H1 (cell line): ENCODE measurements at regions not wholly inside any gene's neighbourhood (a gene's known extent, or its start where the extent isn't known, plus 50 kb on each side); places are given as distances from the start of the nearest gene placed in this dataset.

Experiments
- BCL11A ChIP-seq, 2 experiments: IDR thresholded peaks; one replicate each; pipeline ENCODE4 v1.6.1; 2011; ENCODE audit warnings: low read depth in 2 of 2, low read length in 2 of 2, mild to moderate bottlenecking in 2 of 2
- CTBP2 ChIP-seq: IDR thresholded peaks from 2 replicates; pipeline ENCODE4 v1.7.0; 2011; ENCODE audit warnings: borderline replicate concordance, mild to moderate bottlenecking, moderate library complexity, mixed read lengths, low read length; ENCODE audit not compliant: insufficient read depth, insufficient read length
- NANOG ChIP-seq: IDR thresholded peaks from 2 replicates; pipeline ENCODE4 v1.6.1; 2011; ENCODE audit warnings: low read length, low read depth, mild to moderate bottlenecking, inconsistent platforms; ENCODE audit not compliant: insufficient read depth, poor library complexity, severe bottlenecking
- RAD21 ChIP-seq, 2 experiments: IDR thresholded peaks in 1 of 2; conservative IDR thresholded peaks in 1 of 2; 2 replicates each; pipeline ENCODE4 v1.6.1; 2011; ENCODE audit warnings: low read depth in 2 of 2, low read length in 2 of 2, improper control_type of control experiment in 1 of 2, inconsistent platforms in 1 of 2, mild to moderate bottlenecking in 1 of 2, moderate library complexity in 1 of 2
- TAF7 ChIP-seq: optimal IDR thresholded peaks from 2 replicates; pipeline ENCODE3; 2011; ENCODE audit warnings: low read depth, mild to moderate bottlenecking, inconsistent platforms, low read length, moderate library complexity, borderline replicate concordance
- TF ChIP-seq, protein P1 (sequence below): fragments of 300-600 bp; sonication (generic); IDR thresholded peaks from 2 replicates; pipeline ENCODE4 v1.7.1; 2012; ENCODE audit warnings: low read length, moderate library complexity, mild to moderate bottlenecking, inconsistent platforms; ENCODE audit not compliant: insufficient replicate concordance
- TF ChIP-seq, protein P2 (sequence below), 3 experiments: IDR thresholded peaks; 1 replicate in 2 of 3; 2 replicates in 1 of 3; pipeline versions ENCODE4 v1.5.1 to v1.6.1; 2011; ENCODE audit warnings: low read length in 3 of 3, mild to moderate bottlenecking in 3 of 3, inconsistent platforms in 2 of 3, low read depth in 1 of 3, moderate library complexity in 1 of 3; ENCODE audit not compliant: insufficient read depth in 1 of 3; ENCODE audit errors: control extremely low read depth in 1 of 3

DNA sequence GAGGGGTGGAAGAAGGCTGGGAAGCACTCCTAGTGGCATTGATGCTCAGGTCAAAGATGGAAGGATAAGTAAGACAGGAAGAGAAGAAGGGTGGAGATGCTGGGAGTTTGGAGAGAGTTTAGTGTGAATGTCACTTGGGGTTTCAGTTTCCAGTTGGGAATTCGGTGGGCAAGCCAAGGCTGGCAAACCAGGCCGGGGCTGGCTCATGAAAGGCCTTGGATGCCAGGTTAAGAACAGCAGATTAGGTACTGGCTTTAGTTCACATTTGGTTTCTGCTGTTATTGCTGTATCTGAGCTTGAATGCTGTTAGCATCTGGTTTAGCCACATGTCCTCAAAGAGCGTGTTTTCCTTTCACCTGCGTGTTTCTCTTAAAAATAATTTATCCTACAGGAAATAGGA is 69.6 kb downstream of the BLID start (continued):
- TF ChIP-seq, protein P1, sequence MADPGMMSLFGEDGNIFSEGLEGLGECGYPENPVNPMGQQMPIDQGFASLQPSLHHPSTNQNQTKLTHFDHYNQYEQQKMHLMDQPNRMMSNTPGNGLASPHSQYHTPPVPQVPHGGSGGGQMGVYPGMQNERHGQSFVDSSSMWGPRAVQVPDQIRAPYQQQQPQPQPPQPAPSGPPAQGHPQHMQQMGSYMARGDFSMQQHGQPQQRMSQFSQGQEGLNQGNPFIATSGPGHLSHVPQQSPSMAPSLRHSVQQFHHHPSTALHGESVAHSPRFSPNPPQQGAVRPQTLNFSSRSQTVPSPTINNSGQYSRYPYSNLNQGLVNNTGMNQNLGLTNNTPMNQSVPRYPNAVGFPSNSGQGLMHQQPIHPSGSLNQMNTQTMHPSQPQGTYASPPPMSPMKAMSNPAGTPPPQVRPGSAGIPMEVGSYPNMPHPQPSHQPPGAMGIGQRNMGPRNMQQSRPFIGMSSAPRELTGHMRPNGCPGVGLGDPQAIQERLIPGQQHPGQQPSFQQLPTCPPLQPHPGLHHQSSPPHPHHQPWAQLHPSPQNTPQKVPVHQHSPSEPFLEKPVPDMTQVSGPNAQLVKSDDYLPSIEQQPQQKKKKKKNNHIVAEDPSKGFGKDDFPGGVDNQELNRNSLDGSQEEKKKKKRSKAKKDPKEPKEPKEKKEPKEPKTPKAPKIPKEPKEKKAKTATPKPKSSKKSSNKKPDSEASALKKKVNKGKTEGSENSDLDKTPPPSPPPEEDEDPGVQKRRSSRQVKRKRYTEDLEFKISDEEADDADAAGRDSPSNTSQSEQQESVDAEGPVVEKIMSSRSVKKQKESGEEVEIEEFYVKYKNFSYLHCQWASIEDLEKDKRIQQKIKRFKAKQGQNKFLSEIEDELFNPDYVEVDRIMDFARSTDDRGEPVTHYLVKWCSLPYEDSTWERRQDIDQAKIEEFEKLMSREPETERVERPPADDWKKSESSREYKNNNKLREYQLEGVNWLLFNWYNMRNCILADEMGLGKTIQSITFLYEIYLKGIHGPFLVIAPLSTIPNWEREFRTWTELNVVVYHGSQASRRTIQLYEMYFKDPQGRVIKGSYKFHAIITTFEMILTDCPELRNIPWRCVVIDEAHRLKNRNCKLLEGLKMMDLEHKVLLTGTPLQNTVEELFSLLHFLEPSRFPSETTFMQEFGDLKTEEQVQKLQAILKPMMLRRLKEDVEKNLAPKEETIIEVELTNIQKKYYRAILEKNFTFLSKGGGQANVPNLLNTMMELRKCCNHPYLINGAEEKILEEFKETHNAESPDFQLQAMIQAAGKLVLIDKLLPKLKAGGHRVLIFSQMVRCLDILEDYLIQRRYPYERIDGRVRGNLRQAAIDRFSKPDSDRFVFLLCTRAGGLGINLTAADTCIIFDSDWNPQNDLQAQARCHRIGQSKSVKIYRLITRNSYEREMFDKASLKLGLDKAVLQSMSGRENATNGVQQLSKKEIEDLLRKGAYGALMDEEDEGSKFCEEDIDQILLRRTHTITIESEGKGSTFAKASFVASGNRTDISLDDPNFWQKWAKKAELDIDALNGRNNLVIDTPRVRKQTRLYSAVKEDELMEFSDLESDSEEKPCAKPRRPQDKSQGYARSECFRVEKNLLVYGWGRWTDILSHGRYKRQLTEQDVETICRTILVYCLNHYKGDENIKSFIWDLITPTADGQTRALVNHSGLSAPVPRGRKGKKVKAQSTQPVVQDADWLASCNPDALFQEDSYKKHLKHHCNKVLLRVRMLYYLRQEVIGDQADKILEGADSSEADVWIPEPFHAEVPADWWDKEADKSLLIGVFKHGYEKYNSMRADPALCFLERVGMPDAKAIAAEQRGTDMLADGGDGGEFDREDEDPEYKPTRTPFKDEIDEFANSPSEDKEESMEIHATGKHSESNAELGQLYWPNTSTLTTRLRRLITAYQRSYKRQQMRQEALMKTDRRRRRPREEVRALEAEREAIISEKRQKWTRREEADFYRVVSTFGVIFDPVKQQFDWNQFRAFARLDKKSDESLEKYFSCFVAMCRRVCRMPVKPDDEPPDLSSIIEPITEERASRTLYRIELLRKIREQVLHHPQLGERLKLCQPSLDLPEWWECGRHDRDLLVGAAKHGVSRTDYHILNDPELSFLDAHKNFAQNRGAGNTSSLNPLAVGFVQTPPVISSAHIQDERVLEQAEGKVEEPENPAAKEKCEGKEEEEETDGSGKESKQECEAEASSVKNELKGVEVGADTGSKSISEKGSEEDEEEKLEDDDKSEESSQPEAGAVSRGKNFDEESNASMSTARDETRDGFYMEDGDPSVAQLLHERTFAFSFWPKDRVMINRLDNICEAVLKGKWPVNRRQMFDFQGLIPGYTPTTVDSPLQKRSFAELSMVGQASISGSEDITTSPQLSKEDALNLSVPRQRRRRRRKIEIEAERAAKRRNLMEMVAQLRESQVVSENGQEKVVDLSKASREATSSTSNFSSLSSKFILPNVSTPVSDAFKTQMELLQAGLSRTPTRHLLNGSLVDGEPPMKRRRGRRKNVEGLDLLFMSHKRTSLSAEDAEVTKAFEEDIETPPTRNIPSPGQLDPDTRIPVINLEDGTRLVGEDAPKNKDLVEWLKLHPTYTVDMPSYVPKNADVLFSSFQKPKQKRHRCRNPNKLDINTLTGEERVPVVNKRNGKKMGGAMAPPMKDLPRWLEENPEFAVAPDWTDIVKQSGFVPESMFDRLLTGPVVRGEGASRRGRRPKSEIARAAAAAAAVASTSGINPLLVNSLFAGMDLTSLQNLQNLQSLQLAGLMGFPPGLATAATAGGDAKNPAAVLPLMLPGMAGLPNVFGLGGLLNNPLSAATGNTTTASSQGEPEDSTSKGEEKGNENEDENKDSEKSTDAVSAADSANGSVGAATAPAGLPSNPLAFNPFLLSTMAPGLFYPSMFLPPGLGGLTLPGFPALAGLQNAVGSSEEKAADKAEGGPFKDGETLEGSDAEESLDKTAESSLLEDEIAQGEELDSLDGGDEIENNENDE = no peak
- TF ChIP-seq BCL11A (IDR thresholded peaks at IDR 0.05; ENCODE audit: low read depth in 2 of 2, low read length in 2 of 2) (no peak), TAF7 (no peak), CTBP2 (no peak), NANOG (no peak), RAD21 (IDR thresholded peaks at IDR 0.05 in 1 of 2, conservative IDR thresholded peaks at IDR 0.05 in 1 of 2; ENCODE audit: low read depth in 2 of 2, low read length in 2 of 2) (no peak)
- TF ChIP-seq, protein P2, sequence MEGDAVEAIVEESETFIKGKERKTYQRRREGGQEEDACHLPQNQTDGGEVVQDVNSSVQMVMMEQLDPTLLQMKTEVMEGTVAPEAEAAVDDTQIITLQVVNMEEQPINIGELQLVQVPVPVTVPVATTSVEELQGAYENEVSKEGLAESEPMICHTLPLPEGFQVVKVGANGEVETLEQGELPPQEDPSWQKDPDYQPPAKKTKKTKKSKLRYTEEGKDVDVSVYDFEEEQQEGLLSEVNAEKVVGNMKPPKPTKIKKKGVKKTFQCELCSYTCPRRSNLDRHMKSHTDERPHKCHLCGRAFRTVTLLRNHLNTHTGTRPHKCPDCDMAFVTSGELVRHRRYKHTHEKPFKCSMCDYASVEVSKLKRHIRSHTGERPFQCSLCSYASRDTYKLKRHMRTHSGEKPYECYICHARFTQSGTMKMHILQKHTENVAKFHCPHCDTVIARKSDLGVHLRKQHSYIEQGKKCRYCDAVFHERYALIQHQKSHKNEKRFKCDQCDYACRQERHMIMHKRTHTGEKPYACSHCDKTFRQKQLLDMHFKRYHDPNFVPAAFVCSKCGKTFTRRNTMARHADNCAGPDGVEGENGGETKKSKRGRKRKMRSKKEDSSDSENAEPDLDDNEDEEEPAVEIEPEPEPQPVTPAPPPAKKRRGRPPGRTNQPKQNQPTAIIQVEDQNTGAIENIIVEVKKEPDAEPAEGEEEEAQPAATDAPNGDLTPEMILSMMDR (IDR thresholded peaks at IDR 0.05; ENCODE audit: control extremely low read depth in 1 of 3, insufficient read depth in 1 of 3, low read depth in 1 of 3, low read length in 3 of 3) = no peak
